Effector memory CD8-positive, alpha-beta T cell (primary cell): ENCODE measurements at regions not wholly inside any gene's neighbourhood (a gene's known extent, or its start where the extent isn't known, plus 50 kb on each side); places are given as distances from the start of the nearest gene placed in this dataset.

Experiments
- ATAC-seq: fragments of 150-1000 bp; cut with Tn5 transposase; replicated peaks from 2 replicates; pipeline ENCODE4 v1.10.0; 2021; ENCODE audit warnings: mild to moderate bottlenecking, moderate library complexity
- DNase-seq, 3 experiments: peaks; one replicate each; pipeline ENCODE4 v3.0.0; 2021
- H3K27ac Mint-ChIP-seq, 2 donors: one replicate each; pipeline ENCODE4 v1.8.0; 2022; ENCODE audit warnings: mild to moderate bottlenecking in 2 of 2, mixed read lengths in 2 of 2, moderate library complexity in 2 of 2
- H3K27me3 Mint-ChIP-seq, 2 donors: one replicate each; pipeline ENCODE4 v1.8.0; 2022; ENCODE audit warnings: mixed read lengths in 2 of 2
- H3K36me3 Mint-ChIP-seq: one replicate; pipeline ENCODE4 v1.8.0; 2022; ENCODE audit warnings: mild to moderate bottlenecking, moderate library complexity, mixed read lengths; ENCODE audit not compliant: insufficient read depth
- H3K4me1 Mint-ChIP-seq, 2 donors: one replicate each; pipeline ENCODE4 v1.8.0; 2022; ENCODE audit warnings: low read depth in 2 of 2, mixed read lengths in 2 of 2
- H3K4me3 Mint-ChIP-seq, 2 donors: one replicate each; pipeline ENCODE4 v1.8.0; 2022; ENCODE audit warnings: mild to moderate bottlenecking in 2 of 2, mixed read lengths in 2 of 2, moderate library complexity in 2 of 2
- H3K9me3 Mint-ChIP-seq, 2 donors: one replicate each; pipeline ENCODE4 v1.8.0; 2022; ENCODE audit warnings: mixed read lengths in 2 of 2

DNA sequence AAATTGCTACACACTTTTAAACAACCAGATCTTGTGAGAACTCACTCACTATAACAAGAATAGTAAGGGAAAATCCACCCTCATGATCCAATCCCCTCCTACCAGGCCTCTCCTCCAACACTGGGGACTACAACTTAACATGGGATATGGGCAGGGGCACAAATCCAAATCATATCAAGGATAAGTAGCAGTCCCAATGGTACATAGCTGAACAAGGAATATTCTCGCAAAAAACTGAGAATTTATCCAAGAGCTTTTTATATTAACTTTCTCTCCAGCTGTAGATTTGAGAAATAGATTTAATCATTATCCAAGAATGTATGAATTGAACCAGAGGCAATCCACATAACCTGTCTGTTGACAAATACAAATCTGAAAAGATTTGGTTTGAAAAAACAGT lies 185.2 kb downstream of the TMTC3 start:
- H3K36me3 Mint-ChIP-seq: no peaks in the 10 kb centered on the region
- H3K9me3 Mint-ChIP-seq: peaks cover 0 to 2% of the 10 kb centered on the region in 2 donors
- no peak for ATAC-seq
- H3K4me1 Mint-ChIP-seq: no peaks in the 10 kb centered on the region
- DNase-seq: no peak
- H3K4me3 Mint-ChIP-seq: no peak overlapping the region
- H3K27ac Mint-ChIP-seq: no peak overlapping the region
- no peaks in the 10 kb centered on the region for H3K27me3 Mint-ChIP-seq

DNA sequence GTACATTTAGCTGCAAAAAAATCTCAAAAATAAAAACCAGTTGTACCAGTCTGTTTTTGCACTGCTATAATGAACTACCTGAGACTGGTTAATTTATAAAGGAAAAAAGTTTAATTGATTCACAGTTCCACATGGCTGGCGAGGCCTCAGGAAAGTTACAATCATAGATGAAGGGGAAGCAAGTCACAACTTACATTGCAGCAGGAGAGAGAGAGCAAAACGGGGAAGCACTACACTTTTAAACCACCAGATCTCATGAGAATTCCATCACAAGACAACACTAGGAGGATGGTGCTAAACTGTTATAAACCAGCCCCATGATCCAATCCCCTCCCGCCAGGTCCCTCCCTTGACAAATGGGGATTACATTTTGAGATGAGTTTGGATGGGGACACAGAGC lies 186.0 kb downstream of the TMTC3 start:
- no peaks in the 10 kb centered on the region for H3K9me3 Mint-ChIP-seq
- H3K27ac Mint-ChIP-seq: no peak overlapping the region
- H3K36me3 Mint-ChIP-seq: no peaks in the 10 kb centered on the region
- ATAC-seq (no peak), DNase-seq (no peak)
- H3K4me3 Mint-ChIP-seq: no peak overlapping the region
- no peaks in the 10 kb centered on the region for H3K4me1 Mint-ChIP-seq
- H3K27me3 Mint-ChIP-seq: no peaks in the 10 kb centered on the region

DNA sequence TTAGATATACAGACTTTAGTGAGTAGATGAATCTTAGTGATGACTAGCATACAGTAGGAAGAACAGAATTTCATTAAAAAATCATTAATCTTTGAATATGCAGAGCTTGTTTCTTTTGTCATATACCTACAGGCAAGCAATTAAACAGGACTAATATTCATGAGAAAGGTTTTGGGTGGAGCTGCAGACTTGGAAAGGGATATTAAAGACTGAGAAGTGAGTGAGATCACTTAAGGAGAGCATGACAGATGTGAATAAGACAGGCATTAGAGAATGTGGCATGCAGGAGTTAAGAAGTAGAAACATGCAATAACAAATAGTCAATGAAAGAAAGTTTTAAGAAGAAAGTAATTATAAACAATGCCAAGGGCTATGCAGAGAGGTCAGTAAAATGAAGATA lies 187.7 kb downstream of the TMTC3 start:
- DNase-seq: no peak

DNA sequence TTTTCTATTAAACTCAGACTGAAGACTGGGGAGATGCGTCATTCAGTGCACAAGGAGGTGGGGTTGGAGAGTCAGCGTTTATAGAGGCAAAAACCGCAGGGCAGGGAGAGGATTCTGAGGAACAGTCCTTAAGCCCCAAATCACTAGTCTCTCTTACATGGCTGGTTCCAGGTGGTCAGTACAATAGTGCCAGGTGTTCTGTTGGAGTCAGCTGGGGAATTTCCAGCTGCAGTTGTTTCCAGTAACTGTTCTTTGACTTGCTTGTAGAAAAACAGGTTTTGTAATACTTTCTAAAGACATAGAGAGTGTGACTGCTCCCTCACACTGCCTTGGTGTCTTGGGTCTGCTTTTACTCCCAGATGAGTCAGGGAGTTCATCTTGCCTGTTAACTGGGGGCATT lies 192.2 kb downstream of the TMTC3 start:
- ATAC-seq: no peak
- no peak overlapping the region for H3K4me3 Mint-ChIP-seq
- H3K27ac Mint-ChIP-seq: no peak overlapping the region
- no peaks in the 10 kb centered on the region for H3K27me3 Mint-ChIP-seq
- no peaks in the 10 kb centered on the region for H3K4me1 Mint-ChIP-seq
- peaks cover 0 to 4% of the 10 kb centered on the region in 2 donors for H3K9me3 Mint-ChIP-seq
- no peak for DNase-seq
- no peaks in the 10 kb centered on the region for H3K36me3 Mint-ChIP-seq

More for the DNA sequence above, 187.7 kb downstream of the TMTC3 start:
- no peak overlapping the region for H3K4me3 Mint-ChIP-seq
- no peak for ATAC-seq
- H3K27ac Mint-ChIP-seq: no peak overlapping the region
- H3K27me3 Mint-ChIP-seq: no peaks in the 10 kb centered on the region
- H3K4me1 Mint-ChIP-seq: no peaks in the 10 kb centered on the region
- H3K9me3 Mint-ChIP-seq: no peaks in the 10 kb centered on the region
- no peaks in the 10 kb centered on the region for H3K36me3 Mint-ChIP-seq

DNA sequence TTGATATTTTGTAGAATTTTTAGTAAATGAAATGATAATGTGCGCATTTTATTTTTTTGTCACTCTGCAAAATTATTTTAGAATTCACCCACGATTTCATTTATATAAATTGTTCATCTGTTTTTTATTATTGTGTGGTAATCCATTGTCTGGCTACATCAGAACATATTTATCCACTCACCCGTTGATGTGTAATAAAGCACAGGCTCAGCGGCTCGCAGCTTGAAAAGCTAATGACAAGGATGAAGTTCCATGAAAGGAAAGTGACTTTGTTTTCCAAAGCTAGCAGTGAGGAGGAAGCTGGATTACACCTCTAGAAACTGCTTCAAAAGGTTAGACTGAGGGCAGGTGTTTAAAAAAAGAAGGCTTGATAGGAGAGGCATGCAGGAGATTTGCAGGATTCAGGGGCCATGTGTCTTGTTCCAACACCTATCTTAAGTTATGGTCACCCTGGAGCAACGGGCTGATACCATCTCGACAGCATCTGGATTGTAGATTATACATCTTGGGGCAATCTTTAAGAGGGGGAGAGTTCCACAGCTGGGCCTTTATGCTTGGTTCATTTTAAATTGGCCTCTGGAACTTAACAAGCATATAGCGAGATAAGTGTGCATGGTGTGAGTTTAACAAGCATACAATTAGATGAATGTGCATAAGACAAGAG lies 194.1 kb downstream of the TMTC3 start:
- no peaks in the 10 kb centered on the region for H3K27me3 Mint-ChIP-seq
- H3K4me1 Mint-ChIP-seq: no peaks in the 10 kb centered on the region
- H3K27ac Mint-ChIP-seq: no peak overlapping the region
- no peak overlapping the region for H3K4me3 Mint-ChIP-seq
- no peaks in the 10 kb centered on the region for H3K36me3 Mint-ChIP-seq
- H3K9me3 Mint-ChIP-seq: peaks cover 0 to 4% of the 10 kb centered on the region in 2 donors
- DNase-seq: no peak
- ATAC-seq: no peak

DNA sequence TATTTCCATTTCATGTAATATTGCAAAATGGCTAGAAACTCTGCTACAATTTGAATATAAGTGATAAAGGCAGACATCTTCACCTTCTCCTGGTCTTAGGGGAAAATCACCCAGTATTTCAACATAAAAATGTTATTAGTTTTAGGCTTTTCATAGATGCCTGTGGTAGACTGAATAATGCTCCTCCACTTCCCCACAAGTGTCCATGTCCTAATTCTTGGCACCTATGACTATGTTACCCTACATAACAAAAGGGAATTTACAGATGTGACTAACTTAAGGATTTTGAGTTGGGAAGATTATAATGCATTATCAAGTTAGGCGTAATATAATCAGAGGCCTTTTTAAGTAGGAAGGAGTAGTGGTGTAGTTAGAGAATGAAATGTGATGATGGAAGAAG lies 196.4 kb downstream of the TMTC3 start:
- Mint-ChIP-seq H3K9me3 (peaks cover 0 to 4% of the 10 kb centered on the region in 2 donors), H3K27me3 (no peaks in the 10 kb centered on the region), H3K27ac (no peak overlapping the region), H3K36me3 (no peaks in the 10 kb centered on the region), H3K4me1 (no peaks in the 10 kb centered on the region), H3K4me3 (no peak overlapping the region)
- DNase-seq (no peak), ATAC-seq (no peak)

DNA sequence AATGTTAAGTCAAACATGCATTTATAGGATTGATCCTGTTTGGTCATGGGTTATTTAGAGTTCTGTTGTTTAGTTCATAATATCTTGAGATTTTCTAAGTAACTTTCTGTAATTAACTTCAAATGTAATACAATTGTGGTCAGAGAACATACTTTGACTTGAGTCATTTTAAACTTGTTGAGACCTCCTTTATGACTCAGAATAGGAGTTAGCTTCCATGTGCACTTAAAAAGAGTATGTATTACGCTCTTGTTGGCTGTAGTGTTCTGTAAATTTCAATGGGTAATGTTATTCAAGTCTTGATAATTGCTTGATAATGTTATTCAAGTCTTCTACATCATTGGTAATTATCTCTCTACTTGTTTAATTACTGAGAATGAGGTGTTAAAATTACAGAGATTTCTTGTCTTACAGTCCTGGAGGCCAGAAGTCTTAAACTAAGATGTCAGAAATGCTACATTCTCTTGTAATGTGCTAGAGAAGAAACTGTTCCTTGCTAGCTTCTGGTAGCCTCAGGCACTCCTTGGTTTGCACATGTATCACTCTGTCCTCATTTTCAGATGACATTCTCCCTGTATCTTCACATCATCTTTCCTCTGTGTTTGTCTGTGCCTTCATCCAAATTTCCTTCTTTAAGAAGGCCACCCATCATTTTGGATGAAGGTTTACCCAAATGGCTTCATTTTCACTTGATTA lies 197.3 kb downstream of the TMTC3 start:
- no peaks in the 10 kb centered on the region for H3K36me3 Mint-ChIP-seq
- H3K4me3 Mint-ChIP-seq: no peak overlapping the region
- H3K27ac Mint-ChIP-seq: no peak overlapping the region
- H3K9me3 Mint-ChIP-seq: peaks cover 0 to 4% of the 10 kb centered on the region in 2 donors
- DNase-seq: no peak
- no peaks in the 10 kb centered on the region for H3K4me1 Mint-ChIP-seq
- ATAC-seq: no peak
- no peaks in the 10 kb centered on the region for H3K27me3 Mint-ChIP-seq

DNA sequence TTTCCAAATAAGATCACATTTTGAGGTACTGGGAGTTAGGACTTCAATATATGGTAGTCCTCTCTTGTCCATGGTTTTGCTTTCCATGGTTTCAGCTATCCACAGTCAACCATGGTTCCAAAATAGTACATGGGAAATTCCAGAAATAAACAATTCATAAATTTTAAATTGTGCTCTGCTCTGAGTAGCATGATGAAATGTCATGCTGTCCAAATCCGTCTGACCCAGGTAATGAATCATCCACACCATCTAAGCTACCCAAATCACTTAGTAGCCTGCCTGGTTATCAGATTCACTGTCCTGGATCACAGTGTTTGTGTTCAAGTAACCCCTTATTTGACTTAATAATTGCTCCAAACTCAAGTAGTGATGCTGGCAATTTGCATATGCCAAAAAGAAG lies 197.9 kb downstream of the TMTC3 start:
- no peak overlapping the region for H3K4me3 Mint-ChIP-seq
- no peaks in the 10 kb centered on the region for H3K27me3 Mint-ChIP-seq
- ATAC-seq (no peak), DNase-seq (no peak)
- no peak overlapping the region for H3K27ac Mint-ChIP-seq
- H3K9me3 Mint-ChIP-seq: peaks cover 0 to 4% of the 10 kb centered on the region in 2 donors
- no peaks in the 10 kb centered on the region for H3K36me3 Mint-ChIP-seq
- H3K4me1 Mint-ChIP-seq: no peaks in the 10 kb centered on the region

DNA sequence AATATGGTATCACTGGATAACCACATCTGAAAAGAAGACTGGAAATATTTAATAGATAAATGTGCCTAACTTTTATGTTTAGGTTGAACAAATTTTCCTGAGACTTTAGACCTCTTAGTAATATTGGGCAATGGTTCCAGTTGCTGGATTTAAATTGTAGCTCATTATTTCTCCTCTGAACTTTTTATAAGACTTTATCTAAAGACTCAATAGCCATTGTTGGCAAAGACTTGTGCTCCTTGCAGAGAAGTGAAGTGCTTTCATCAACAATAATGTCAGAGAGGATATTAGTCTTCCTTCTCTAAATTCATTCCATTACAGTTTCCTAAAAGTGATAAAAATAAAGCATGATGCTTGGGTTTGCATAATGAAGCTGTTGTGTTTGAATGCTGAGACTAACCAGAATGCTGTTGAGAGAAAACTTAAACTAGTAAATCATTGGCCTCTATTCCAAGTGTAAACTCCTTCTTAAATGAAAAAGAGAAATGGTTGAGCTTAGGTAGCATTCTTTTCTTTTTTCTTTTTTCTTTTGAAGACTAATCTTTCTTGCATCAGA lies 200.2 kb downstream of the TMTC3 start:
- peaks cover 0 to 3% of the 10 kb centered on the region in 2 donors for H3K9me3 Mint-ChIP-seq
- H3K36me3 Mint-ChIP-seq: no peaks in the 10 kb centered on the region
- H3K27ac Mint-ChIP-seq: no peak overlapping the region
- no peak for DNase-seq
- no peaks in the 10 kb centered on the region for H3K4me1 Mint-ChIP-seq
- H3K4me3 Mint-ChIP-seq: no peak overlapping the region
- ATAC-seq: no peak
- no peaks in the 10 kb centered on the region for H3K27me3 Mint-ChIP-seq

DNA sequence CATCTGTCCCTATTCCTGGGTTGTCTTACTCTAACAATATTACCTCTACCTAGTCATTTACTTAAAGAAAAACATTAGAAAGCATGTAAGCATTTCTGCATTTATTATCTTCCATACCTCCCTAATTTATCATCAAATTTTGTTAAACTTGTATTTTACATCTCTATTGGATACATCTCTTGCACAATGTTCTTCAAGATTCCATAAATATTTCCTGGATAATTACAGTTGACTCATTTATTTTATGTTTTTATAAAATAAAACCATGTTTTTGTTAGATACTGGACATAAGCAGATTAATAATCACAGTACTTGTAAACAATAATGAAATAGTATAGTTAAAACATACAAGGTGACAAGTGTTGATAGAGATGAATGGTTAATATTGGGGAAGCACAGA lies 209.0 kb downstream of the TMTC3 start:
- peaks cover 3 to 4% of the 10 kb centered on the region in 2 donors for H3K9me3 Mint-ChIP-seq
- ATAC-seq (no peak), DNase-seq (no peak)
- no peaks in the 10 kb centered on the region for H3K36me3 Mint-ChIP-seq
- no peaks in the 10 kb centered on the region for H3K4me1 Mint-ChIP-seq
- H3K27me3 Mint-ChIP-seq: no peaks in the 10 kb centered on the region
- H3K27ac Mint-ChIP-seq: no peak overlapping the region
- no peak overlapping the region for H3K4me3 Mint-ChIP-seq

DNA sequence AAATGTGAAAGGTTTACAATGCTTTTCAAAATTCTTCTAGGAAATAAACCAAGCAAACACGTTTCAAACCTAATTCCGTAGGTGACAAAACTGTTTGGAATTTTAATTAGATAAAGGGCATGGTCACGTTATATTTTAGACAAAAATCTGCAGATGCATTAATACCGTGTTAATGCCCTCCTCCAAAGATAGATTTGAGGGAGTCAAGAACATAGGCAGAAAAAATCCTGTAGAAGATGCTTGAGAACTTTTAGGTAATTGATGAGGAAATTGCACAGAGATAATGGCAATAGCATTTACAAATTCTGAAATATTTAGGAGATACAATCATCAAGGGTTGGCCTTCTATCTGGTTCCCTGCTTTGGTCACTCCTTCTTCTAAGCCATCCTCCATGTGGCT lies 212.6 kb downstream of the TMTC3 start:
- DNase-seq (no peak), ATAC-seq (no peak)
- no peak overlapping the region for H3K27ac Mint-ChIP-seq
- peaks cover 1 to 7% of the 10 kb centered on the region in 2 donors for H3K9me3 Mint-ChIP-seq
- no peak overlapping the region for H3K4me3 Mint-ChIP-seq
- H3K36me3 Mint-ChIP-seq: no peaks in the 10 kb centered on the region
- H3K4me1 Mint-ChIP-seq: no peaks in the 10 kb centered on the region
- no peaks in the 10 kb centered on the region for H3K27me3 Mint-ChIP-seq

DNA sequence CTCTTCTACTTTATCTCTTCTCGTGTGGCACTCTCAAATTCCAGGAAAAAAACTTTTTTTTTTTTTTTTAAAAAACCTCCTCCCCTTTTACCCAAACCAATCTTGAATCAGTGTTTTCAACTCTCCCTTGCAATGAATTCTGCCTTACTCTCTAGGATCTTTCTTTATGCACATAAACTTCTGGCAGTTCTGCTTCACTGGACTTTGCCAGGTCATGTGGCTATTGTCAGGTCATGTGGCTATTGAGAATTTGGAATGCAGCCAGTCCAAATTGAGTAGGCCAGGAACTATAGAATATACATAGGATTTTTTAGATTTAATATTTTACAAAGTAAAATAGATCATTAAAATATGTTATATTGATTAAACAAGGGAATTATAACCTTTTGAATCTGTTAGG lies 218.2 kb downstream of the TMTC3 start:
- Mint-ChIP-seq H3K4me3 (no peak overlapping the region), H3K4me1 (no peaks in the 10 kb centered on the region), H3K36me3 (no peaks in the 10 kb centered on the region), H3K27me3 (no peaks in the 10 kb centered on the region), H3K9me3 (peaks cover 3 to 14% of the 10 kb centered on the region in 2 donors), H3K27ac (no peak overlapping the region)
- ATAC-seq (no peak), DNase-seq (no peak)

DNA sequence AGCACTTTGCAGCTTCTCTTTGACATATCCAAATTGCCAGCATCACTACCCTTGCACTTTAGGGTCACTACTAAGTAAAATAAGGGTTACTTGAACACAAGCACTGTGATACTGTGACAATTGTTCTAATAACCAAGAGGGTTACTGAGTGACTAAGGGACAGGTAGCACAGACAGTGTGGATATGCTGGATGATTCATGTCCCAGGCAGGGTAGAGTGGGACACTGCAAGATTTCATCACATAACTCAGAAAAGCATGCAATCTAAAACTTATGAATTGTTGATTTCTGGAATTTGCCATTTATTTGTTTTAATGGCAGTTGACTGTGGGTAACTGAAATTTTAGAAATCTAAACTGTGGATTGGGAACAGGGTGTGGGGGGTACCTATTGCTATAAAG lies 218.8 kb downstream of the KITLG start:
- no peaks in the 10 kb centered on the region for H3K36me3 Mint-ChIP-seq
- no peak overlapping the region for H3K4me3 Mint-ChIP-seq
- no peaks in the 10 kb centered on the region for H3K4me1 Mint-ChIP-seq
- ATAC-seq (no peak), DNase-seq (no peak)
- H3K9me3 Mint-ChIP-seq: peaks cover 3 to 6% of the 10 kb centered on the region in 2 donors
- no peaks in the 10 kb centered on the region for H3K27me3 Mint-ChIP-seq
- no peak overlapping the region for H3K27ac Mint-ChIP-seq

DNA sequence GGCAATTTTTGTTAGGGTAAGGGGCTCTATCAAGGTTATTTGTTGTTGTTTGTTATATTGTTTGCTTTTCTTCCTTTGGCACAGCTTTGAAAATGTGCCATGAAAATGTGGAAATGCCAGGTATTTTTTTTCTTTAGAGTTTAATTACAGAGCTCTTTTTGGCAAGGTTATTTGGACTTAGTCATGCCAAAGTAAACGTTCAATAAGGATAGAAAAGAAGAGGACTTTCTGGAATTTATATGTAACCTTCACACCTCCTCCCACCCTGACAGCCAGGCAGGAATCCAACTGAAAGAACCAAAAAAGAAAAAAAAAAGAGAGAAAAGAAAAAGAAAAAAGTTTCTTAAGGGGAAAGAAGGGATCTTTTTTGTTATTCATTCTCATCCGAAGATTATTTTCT lies 217.8 kb downstream of the KITLG start:
- peaks cover 3 to 6% of the 10 kb centered on the region in 2 donors for H3K9me3 Mint-ChIP-seq
- H3K36me3 Mint-ChIP-seq: no peaks in the 10 kb centered on the region
- no peaks in the 10 kb centered on the region for H3K27me3 Mint-ChIP-seq
- H3K4me1 Mint-ChIP-seq: no peaks in the 10 kb centered on the region
- ATAC-seq (no peak), DNase-seq (no peak)
- H3K27ac Mint-ChIP-seq: no peak overlapping the region
- H3K4me3 Mint-ChIP-seq: no peak overlapping the region
